Activated T-helper 2 cell treated with anti-CD3 and anti-CD28 coated beads, Interferon-gamma antibody, Interleukin-2, Interleukin-4, amounts not matched to agents 10 μg/mL and 5 μg/mL and 100 μg/mL, durations not matched to agents 14 hours and 24 hours and 36 hours (primary cell): ENCODE measurements at regions not wholly inside any gene's neighbourhood (a gene's known extent, or its start where the extent isn't known, plus 50 kb on each side); places are given as distances from the start of the nearest gene placed in this dataset.

Experiments used
- DNase-seq: peaks from one replicate; pipeline ENCODE4 v3.0.0; 2021; ENCODE audit warnings: low spot score
- H3K27ac Mint-ChIP-seq: one replicate; pipeline ENCODE4 v1.8.0; 2021; ENCODE audit warnings: mixed read lengths
- H3K27me3 Mint-ChIP-seq: one replicate; pipeline ENCODE4 v1.8.0; 2021; ENCODE audit warnings: low read depth, mixed read lengths
- H3K36me3 Mint-ChIP-seq: one replicate; pipeline ENCODE4 v1.8.0; 2021; ENCODE audit warnings: low read depth, mixed read lengths
- H3K4me1 Mint-ChIP-seq: one replicate; pipeline ENCODE4 v1.8.0; 2021; ENCODE audit warnings: low read depth, mixed read lengths
- H3K4me3 Mint-ChIP-seq: one replicate; pipeline ENCODE4 v1.8.0; 2021; ENCODE audit warnings: low read depth, mild to moderate bottlenecking, moderate library complexity, mixed read lengths
- H3K9me3 Mint-ChIP-seq: one replicate; pipeline ENCODE4 v1.8.0; 2021; ENCODE audit warnings: mixed read lengths
- intact Hi-C: fragments of 100-400 bp; cut with micrococcal nuclease; formaldehyde crosslinking; loops from one replicate; pipeline ENCODE4 v1.15.1; 2023

DNA sequence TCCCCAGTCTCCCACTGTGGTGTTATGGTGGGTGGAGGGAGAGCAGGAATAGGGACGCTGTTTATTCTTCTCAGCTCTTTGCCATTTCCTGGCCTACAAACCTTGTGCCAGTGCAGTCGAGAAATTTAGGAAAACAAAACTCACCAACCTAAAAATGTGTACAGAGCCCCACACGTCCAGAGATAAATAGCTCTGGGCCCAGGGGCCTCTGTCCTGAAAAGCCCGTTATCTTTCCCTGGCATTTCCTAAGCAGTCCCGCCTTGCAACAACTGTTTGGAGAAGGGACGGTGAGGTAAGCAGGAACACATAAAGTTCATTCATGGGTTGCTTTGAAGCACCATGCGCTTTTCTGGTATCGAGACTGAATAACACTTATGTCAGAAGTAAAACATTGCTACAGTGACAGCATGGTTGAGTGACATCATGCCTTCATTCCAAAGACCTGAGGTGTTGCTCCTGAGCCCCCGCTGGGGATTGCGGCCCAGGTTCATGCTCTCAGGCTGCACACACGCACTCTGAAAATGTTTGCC, 80.1 kb upstream of the NXT1 start:
- intact Hi-C loops, result no loop called here
- Mint-ChIP-seq H3K27me3 (no peaks in the 10 kb centered on the region), H3K9me3 (no peaks in the 10 kb centered on the region), H3K36me3 (no peaks in the 10 kb centered on the region), H3K4me1 (no peaks in the 10 kb centered on the region), H3K4me3 (no peak overlapping the region), H3K27ac (no peak overlapping the region)
- DNase-seq, result no peak

DNA sequence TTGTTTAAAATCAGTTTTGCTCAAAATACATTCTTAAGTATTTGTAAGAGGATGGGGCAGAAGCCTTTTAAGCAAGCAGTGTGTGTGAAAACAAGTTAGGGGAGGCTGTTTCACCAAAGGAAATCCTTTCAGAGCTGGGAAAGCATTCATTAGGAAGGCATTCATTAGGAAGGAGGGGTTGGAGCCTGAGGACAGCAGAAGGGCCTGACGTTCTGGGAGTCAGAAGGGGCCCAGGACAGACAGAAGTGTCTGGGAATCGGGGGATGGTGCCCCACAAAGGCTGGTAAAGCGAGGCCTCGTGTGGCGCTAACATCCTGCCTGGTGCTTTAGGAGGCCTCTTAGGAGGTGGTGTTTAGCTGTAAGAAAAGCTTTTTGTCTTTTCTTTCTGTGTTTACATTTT, 80.6 kb upstream of the NXT1 start:
- Mint-ChIP-seq H3K4me3 (no peak overlapping the region), H3K9me3 (no peaks in the 10 kb centered on the region), H3K27ac (no peak overlapping the region), H3K27me3 (no peaks in the 10 kb centered on the region), H3K36me3 (no peaks in the 10 kb centered on the region), H3K4me1 (no peaks in the 10 kb centered on the region)
- no peak for DNase-seq
- intact Hi-C loops, result no loop called here

DNA sequence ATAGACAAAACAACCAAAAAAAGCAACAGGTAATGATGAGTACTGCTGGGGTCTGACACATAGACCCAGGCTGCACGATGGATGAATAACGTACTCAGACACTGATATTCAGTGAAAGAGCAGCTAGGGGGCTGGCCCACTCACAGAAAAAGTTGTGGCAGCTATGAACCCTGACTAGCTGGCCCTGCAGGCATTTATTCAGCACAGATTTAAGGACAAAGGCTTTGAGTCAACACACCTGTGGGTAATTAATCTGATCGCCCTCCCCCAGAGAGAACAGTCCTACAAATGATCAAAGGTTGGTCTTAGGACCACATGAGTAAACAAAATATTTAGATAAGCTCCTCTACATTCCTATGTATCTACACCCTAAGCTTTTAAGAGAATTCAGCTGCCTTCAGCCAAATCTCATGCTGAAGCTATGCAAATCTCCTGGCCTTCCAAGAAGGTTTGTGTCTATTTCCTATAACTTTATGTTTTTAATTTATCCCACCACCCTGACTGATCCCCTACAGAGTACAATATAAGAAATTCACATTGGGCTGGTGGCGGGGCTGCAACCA, 81.7 kb upstream of the NXT1 start:
- H3K4me1 Mint-ChIP-seq, result no peaks in the 10 kb centered on the region
- H3K27ac Mint-ChIP-seq, result no peak overlapping the region
- no peak for DNase-seq
- peaks cover 2% of the 10 kb centered on the region for H3K9me3 Mint-ChIP-seq
- H3K36me3 Mint-ChIP-seq, result no peaks in the 10 kb centered on the region
- H3K27me3 Mint-ChIP-seq, result no peaks in the 10 kb centered on the region
- intact Hi-C loops, result no loop called here
- no peak overlapping the region for H3K4me3 Mint-ChIP-seq

DNA sequence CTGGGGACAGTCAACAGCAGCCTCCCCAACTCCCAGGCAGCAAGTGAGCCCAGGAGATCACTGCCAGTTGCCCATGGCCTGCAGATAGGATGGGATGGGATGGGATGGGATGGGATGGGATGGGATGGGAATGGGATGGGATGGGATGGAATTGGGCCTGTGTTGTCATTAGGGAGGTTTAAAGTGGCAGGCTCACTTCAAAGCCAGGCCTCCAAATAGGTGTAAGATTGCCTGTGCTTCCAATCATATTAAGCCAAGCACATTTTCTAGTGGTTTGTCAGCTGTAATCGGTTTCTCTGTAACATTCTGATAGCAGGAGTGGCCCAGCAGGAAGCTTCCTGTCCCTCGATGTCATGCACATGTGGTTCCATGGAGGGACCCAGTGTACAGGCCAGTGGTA, 82.7 kb upstream of the NXT1 start:
- H3K36me3 Mint-ChIP-seq, result no peaks in the 10 kb centered on the region
- H3K9me3 Mint-ChIP-seq, result peaks cover 7% of the 10 kb centered on the region
- H3K4me3 Mint-ChIP-seq, result no peak overlapping the region
- DNase-seq, result no peak
- H3K27me3 Mint-ChIP-seq, result no peaks in the 10 kb centered on the region
- no peak overlapping the region for H3K27ac Mint-ChIP-seq
- H3K4me1 Mint-ChIP-seq, result no peaks in the 10 kb centered on the region
- intact Hi-C loops, result no loop called here

DNA sequence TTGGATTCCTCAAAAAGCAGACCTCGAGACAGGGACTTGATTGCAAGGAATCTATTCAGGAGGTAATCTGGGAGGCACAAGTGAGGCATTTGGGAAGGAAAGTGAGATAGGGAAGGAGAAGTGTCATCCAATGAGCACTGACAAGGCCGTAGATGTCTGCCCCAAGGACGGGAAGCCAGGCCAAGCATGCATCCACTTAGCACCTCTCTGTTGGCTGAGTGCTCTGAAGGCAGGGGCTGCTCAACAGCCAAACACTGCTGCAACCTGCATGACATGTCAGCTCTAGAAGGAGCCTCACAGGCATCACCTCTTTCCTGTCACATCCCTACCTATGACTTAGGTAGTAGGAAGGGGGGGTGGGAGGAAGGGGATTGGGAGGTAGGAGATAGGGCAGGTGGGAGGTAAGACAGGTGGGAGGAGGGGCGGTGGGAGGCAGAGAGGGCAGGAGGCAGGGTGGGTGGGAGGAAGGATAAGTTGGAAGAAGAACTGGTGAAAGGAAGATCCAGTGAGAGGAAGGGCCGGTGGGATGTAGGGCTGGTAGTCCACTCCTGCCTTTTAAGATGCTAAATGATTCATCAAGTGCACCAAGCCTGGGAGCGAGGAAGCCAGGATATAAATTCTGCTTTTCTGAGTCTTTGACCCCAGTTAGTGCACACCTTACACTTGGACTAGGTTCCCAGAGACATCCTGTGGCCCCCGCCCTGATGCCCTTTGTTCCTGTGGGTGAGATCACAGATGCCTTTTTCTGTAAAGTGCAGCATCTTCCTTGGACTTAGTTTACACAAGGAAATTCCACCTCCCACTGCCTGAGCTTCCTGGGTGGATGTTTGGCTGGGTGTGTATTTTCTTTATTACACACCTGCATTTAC, 83.8 kb upstream of the NXT1 start:
- H3K36me3 Mint-ChIP-seq, result no peaks in the 10 kb centered on the region
- no peak for DNase-seq
- no peaks in the 10 kb centered on the region for H3K4me1 Mint-ChIP-seq
- H3K27me3 Mint-ChIP-seq, result no peaks in the 10 kb centered on the region
- H3K9me3 Mint-ChIP-seq, result peaks cover 7% of the 10 kb centered on the region
- H3K27ac Mint-ChIP-seq, result no peak overlapping the region
- intact Hi-C loops, result no loop called here
- H3K4me3 Mint-ChIP-seq, result no peak overlapping the region

DNA sequence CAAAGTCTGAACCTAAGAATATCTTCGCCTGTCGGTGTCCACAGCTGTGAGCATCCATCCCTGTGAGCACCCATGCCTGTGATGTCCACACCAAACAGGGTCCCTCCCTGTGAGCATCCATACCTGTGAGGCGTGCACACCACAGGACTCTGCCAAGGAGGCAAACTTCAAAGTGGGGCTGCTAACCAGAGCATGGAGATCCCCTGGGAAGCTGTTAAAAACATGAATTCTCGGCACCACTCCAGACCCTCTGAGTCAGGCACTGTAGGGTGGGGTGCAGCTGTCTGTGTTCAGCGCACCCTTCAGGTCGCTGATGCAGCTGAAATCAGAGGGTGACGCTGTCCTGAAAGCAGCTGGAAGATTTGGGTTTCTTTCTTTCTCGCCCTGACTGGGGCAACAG, 85.4 kb upstream of the NXT1 start:
- Mint-ChIP-seq H3K4me1 (no peaks in the 10 kb centered on the region), H3K36me3 (no peaks in the 10 kb centered on the region), H3K27ac (no peak overlapping the region), H3K4me3 (no peak overlapping the region), H3K27me3 (no peaks in the 10 kb centered on the region), H3K9me3 (peaks cover 7% of the 10 kb centered on the region)
- DNase-seq, result no peak
- intact Hi-C loops, result no loop called here

DNA sequence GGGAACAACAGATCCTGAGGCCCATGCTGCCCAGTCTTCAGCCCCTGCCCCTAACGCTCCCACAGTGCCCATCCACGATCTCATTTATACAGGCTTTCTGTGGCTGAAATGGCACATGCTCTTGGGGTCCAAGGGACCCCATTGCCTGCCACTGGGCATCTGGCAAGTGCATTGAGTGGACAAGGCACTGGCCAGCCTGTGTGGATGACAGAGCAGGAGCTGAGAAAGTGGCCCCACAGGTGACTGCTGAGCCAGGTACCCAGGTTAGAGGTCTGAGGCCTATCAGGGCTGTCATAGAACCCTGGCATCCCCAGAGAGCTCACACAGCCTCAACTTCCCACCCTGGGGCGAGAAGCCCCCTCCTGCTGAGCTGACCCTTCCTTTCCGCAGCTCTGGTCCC, 86.0 kb upstream of the NXT1 start:
- Mint-ChIP-seq H3K4me3 (no peak overlapping the region), H3K4me1 (no peaks in the 10 kb centered on the region), H3K27me3 (no peaks in the 10 kb centered on the region), H3K36me3 (no peaks in the 10 kb centered on the region), H3K9me3 (peaks cover 7% of the 10 kb centered on the region), H3K27ac (no peak overlapping the region)
- DNase-seq, result no peak
- intact Hi-C loops, result no loop called here

DNA sequence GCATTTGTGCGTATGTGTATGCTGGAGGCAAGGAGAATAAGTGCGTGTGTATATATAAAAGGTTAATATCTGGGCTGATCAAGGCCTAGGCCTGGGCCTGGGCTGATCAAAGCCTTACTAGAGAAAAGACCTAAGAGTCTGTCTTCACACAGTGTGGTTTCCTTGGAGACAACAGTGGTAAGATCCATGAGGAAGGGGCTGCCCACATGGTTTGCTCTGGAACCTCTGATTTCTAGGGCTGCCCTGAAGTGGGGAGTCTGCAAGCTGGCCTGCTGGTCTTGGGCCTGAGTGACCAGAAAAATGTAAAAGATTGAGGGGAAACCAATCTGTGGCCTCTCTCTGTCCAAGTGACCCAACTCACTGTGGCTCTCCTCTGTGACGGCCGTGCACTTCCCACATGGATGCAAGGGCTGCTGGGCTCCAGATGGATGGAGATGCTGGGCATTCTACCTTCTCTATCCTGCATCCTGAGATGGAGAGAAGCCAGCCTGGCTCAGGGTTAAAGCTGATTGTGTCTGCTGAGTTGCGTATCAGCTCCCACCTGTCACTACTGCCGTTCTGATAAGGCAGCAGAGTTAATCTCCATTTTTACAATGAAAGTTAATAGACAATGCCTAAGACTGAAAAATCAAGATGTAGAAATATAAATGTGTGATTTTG, 90.3 kb upstream of the NXT1 start:
- Mint-ChIP-seq H3K4me3 (no peak overlapping the region), H3K9me3 (peaks cover 7% of the 10 kb centered on the region), H3K27me3 (no peaks in the 10 kb centered on the region), H3K27ac (no peak overlapping the region), H3K36me3 (no peaks in the 10 kb centered on the region), H3K4me1 (no peaks in the 10 kb centered on the region)
- intact Hi-C loops, result no loop called here
- no peak for DNase-seq

DNA sequence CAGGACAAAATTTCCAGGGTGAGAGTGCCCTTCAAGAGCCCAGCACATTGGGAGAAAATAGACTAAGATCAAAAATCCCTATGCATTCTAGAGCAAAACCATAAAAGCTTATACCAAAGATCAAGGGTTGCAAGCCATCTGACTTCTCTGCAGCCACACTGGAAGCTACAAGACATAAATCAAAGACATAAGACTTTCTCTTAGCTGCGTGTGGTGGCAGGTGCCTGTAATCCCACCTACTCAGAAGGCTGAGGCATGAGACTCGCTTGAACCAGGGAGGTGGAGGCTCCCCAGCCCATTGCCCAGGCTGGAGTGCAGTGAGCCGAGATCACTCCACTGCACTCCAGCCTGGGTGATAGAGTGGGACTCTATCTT, 91.9 kb upstream of the NXT1 start:
- H3K27me3 Mint-ChIP-seq, result peaks cover 3% of the 10 kb centered on the region
- H3K9me3 Mint-ChIP-seq, result peaks cover 4% of the 10 kb centered on the region
- DNase-seq, result no peak
- H3K36me3 Mint-ChIP-seq, result no peaks in the 10 kb centered on the region
- intact Hi-C loops, result no loop called here
- no peak overlapping the region for H3K4me3 Mint-ChIP-seq
- H3K4me1 Mint-ChIP-seq, result no peaks in the 10 kb centered on the region
- no peak overlapping the region for H3K27ac Mint-ChIP-seq

DNA sequence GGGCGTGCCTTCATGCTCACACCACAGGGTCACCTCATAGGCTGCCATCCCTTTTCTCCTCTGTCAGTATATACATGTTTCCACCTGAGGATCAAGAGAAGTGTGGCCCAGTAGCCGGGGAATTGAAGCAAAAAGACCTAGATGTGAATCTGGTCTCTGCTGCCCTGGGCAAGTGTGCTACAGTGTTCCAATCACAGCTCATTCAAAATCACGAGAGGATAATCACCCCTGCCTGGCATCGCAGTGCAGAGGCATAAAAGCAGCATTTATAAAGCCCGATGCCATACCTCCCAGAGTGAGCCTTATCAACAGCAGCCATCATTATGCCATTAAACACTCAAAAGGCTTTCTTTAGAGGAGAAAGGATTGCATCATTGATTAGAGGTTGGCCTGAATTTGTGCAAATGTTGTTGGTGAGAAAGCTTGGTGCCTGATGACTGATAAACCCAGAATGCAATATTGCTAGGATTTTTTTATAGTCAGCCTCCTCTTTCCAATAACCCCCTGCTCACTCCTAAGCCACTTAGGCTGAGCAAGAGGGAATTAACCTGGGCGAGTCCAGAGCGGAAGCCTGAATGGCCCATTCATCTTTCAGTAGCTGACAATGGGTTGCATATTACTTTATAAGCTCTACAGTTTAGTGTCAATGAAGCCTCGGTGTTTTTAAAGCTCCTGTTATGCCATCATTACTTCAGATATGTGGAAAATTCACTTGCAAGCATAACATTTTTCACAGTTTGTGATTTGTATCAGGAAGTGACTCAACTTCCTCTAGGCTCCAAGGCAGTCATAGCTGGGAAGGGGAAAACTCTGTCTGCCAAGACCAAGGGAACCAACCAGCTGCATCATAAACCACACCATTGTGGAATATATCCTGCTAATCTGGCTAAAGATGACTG, 92.5 kb upstream of the NXT1 start:
- Mint-ChIP-seq H3K9me3 (no peaks in the 10 kb centered on the region), H3K36me3 (no peaks in the 10 kb centered on the region), H3K27me3 (peaks cover 3% of the 10 kb centered on the region), H3K27ac (no peak overlapping the region), H3K4me1 (no peaks in the 10 kb centered on the region), H3K4me3 (no peak overlapping the region)
- DNase-seq, result no peak
- intact Hi-C loops, result no loop called here

DNA sequence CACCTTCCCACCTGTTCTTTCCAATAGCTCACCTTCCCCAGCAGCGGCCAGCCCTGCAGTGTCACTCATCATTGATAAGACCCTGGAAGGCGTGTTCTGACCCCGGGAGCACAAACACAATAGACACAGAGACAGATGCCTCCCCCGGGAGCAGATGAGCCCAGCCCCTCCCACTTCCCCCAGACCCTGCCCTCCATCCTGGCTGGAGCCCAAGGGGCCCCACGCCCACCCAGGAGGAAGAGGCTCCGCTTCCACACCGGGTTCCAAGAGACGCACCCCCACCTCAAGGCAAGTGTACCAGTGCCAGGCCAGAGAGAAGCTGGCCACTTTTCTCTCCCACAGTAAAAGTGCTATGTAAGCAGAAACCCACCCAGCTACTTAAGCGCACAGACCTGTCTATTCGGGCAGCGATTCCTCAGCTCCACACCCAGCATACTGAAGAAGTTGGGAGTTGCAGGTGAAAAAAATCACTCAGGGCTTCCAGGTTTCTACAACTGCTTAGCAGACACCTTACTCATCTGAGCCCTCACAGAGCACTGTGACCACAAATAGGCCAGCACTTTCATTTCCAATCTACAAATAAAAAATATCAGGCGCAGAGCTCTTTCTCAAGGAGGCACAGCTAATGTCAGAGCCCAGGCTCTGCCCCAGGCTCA, 93.4 kb upstream of the NXT1 start:
- Mint-ChIP-seq H3K4me3 (no peak overlapping the region), H3K9me3 (no peaks in the 10 kb centered on the region), H3K4me1 (no peaks in the 10 kb centered on the region), H3K27ac (no peak overlapping the region), H3K36me3 (no peaks in the 10 kb centered on the region), H3K27me3 (peaks cover 3% of the 10 kb centered on the region)
- no peak for DNase-seq
- intact Hi-C loops, result no loop called here

DNA sequence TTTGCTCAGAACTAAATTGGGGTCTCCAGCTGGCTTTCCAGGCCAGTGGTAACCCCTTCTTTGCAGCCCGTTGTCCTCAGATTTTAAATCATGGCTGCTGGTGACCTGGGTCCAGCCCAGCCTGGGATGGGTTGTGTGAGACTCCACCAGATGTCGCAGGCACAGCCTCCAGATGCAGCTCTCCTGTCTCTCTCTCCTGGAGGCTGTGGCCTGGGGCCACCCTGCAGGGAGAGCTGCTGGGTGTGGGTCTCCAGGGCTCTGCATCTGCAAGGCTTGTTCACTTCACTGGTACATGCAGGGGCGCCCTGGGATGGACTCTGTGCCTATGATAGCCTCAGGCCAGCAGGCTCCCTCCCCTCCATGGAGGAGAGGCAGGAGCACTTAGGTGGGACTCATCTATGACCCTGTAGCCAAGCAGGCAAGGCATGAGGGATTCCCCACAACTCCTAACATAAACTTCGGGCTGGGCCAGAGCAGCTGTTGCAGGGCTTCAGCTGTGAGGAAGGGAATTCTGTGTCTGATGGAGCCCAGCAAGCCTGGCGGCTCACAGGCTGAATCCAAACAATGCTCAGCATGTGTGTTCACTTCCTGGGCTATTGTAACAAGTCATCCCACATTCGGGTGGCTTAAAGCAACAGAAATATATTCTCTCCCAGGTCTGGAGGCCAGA, 94.7 kb upstream of the NXT1 start:
- Mint-ChIP-seq H3K36me3 (no peaks in the 10 kb centered on the region), H3K27me3 (peaks cover 3% of the 10 kb centered on the region), H3K27ac (no peak overlapping the region), H3K9me3 (no peaks in the 10 kb centered on the region), H3K4me3 (no peak overlapping the region), H3K4me1 (no peaks in the 10 kb centered on the region)
- DNase-seq, result no peak
- intact Hi-C loops, result no loop called here
